ENCODE measurements at regions not wholly inside any gene's neighbourhood (a gene's known extent, or its start where the extent isn't known, plus 50 kb on each side); places are given as distances from the start of the nearest gene placed in this dataset.

- TF ChIP-seq CTCF (IDR thresholded peaks at IDR 0.05; ENCODE audit: control extremely low read depth, extremely low read depth): no peak
- 73 to 86% methylated on average over 7 of the region's 7 CpGs for WGBS, 2 donors
- Histone ChIP-seq H3K36me3 (ENCODE audit: control insufficient read depth in 4 of 4, insufficient read depth in 4 of 4, low read length in 4 of 4) (no peaks in the 10 kb centered on the region), H3K9me3 (ENCODE audit: control insufficient read depth in 4 of 4, insufficient read depth in 3 of 4, low read length in 3 of 4) (peaks cover 0 to 2% (median 0%) of the 10 kb centered on the region in 4 donors), H3K27me3 (ENCODE audit: control insufficient read depth in 3 of 3, insufficient read depth in 3 of 3, low read length in 2 of 3) (no peaks in the 10 kb centered on the region), H3K4me1 (ENCODE audit: control insufficient read depth in 5 of 5, insufficient read depth in 5 of 5, low read length in 5 of 5) (peaks cover 0 to 2% (median under 1%) of the 10 kb centered on the region in 5 donors), H3K4me3 (no peak overlapping the region), H3K9ac (ENCODE audit: insufficient read depth in 1 of 2, low read length in 2 of 2) (no peak overlapping the region), H3K27ac (ENCODE audit: low read depth in 1 of 2, low read length in 1 of 2) (no peak overlapping the region)
- peak; percentile 33 to 71 (median 37) for DNase-seq
- ATAC-seq (ENCODE audit: insufficient read depth, low FRiP score): no peak
Observed at GRCh38 chr10:6305401-6306321, 102.9 kb downstream of the PFKFB3 start.

DNA sequence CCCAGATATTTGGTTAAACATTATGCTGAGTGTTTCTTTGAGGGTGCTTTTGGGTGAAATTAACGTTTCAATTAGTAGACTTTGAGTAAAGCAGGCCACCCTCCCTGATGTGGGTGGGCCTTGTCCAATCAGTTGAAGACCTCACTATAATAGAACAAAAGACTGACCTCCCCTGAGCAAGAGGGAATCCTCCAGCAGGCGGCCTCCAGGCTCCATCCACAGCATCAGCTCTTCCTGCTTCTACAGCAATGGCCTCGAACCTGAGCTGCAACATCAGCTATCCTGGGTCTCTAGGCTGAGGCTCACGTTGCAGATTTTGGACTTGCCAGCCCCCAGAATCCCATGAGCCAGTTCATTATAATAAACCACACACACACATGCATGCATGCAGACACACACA is 104.2 kb downstream of the PFKFB3 start:
- no peak overlapping the region for H3K4me3 ChIP-seq
- TF ChIP-seq CTCF (IDR thresholded peaks at IDR 0.05; ENCODE audit: control extremely low read depth, extremely low read depth): no peak
- DNase-seq (no peak), ATAC-seq (ENCODE audit: insufficient read depth, low FRiP score) (no peak)
- 93% methylated on average over 4 of the region's 4 CpGs for WGBS, 2 donors
- H3K4me1 ChIP-seq (ENCODE audit: control insufficient read depth in 5 of 5, insufficient read depth in 5 of 5, low read length in 5 of 5): peaks cover 0 to 3% (median 0%) of the 10 kb centered on the region in 5 donors
- no peak overlapping the region for H3K27ac ChIP-seq (ENCODE audit: low read depth in 1 of 2, low read length in 1 of 2)
- H3K9me3 ChIP-seq (ENCODE audit: control insufficient read depth in 4 of 4, insufficient read depth in 3 of 4, low read length in 3 of 4): peaks cover 0 to 2% (median 0%) of the 10 kb centered on the region in 4 donors
- no peak overlapping the region for H3K9ac ChIP-seq (ENCODE audit: insufficient read depth in 1 of 2, low read length in 2 of 2)
- no peaks in the 10 kb centered on the region for H3K27me3 ChIP-seq (ENCODE audit: control insufficient read depth in 3 of 3, insufficient read depth in 3 of 3, low read length in 2 of 3)
- H3K36me3 ChIP-seq (ENCODE audit: control insufficient read depth in 4 of 4, insufficient read depth in 4 of 4, low read length in 4 of 4): no peaks in the 10 kb centered on the region

DNA sequence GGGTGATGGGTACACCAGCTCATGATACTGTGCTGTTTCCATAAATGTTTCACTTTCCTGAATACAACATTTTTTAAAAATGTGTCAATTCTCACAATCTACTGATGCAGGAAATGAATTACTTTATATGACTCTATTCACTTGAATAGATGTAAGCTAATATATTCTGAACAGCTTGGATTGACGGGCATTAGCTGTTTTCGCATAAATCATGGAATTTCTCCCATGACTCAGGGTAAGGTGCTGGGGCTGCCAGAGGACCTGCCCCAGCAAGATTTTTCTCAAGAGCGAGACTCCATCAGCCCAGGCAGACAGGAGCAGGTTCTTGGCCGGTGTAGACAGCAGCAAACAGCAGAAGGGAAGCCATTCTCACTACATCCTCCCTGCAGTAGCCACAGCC is 107.1 kb downstream of the PFKFB3 start:
- DNase-seq: no peak
- Histone ChIP-seq H3K9me3 (ENCODE audit: control insufficient read depth in 4 of 4, insufficient read depth in 3 of 4, low read length in 3 of 4) (peaks cover 0 to 2% (median 0%) of the 10 kb centered on the region in 4 donors), H3K27ac (ENCODE audit: low read depth in 1 of 2, low read length in 1 of 2) (no peak overlapping the region), H3K4me3 (no peak overlapping the region), H3K4me1 (ENCODE audit: control insufficient read depth in 5 of 5, insufficient read depth in 5 of 5, low read length in 5 of 5) (peaks cover 0 to 29% (median 7%) of the 10 kb centered on the region in 5 donors), H3K36me3 (ENCODE audit: control insufficient read depth in 4 of 4, insufficient read depth in 4 of 4, low read length in 4 of 4) (no peaks in the 10 kb centered on the region), H3K27me3 (ENCODE audit: control insufficient read depth in 3 of 3, insufficient read depth in 3 of 3, low read length in 2 of 3) (no peaks in the 10 kb centered on the region), H3K9ac (ENCODE audit: insufficient read depth in 1 of 2, low read length in 2 of 2) (no peak overlapping the region)
- 84 to 95% methylated on average over 4 of the region's 4 CpGs for WGBS, 2 donors
- ATAC-seq (ENCODE audit: insufficient read depth, low FRiP score): no peak
- no peak for TF ChIP-seq CTCF (IDR thresholded peaks at IDR 0.05; ENCODE audit: control extremely low read depth, extremely low read depth)

Data from lung (tissue), 11 donors.